K562 (cell line): ENCODE measurements at regions not wholly inside any gene's neighbourhood (a gene's known extent, or its start where the extent isn't known, plus 50 kb on each side); places are given as distances from the start of the nearest gene placed in this dataset.

Experiments
- ATAC-seq: fragments of 200-7000 bp; cut with Tn5 transposase; 3 replicates; pipeline ENCODE4 v1.9.1; 2020; ENCODE audit warnings: moderate library complexity
- BruUV-seq: library from RNA; stranded (reverse); fragments of 400-500 nt; replicated peaks from 2 replicates; lab custom pipeline; 2021; lab: Mats Ljungman, UMichigan
- CTCF ChIA-PET: fragments of 300-600 bp; formaldehyde crosslinking; extraction: SDS; loops from one replicate; lab custom pipeline; 2021; ENCODE audit warnings: low intra/inter-chr PET ratio; lab: Yijun Ruan, JAX
- POLR2A ChIA-PET: fragments of 300-600, 350-650 bp; sonication (Branson Sonifier 250); formaldehyde crosslinking; extraction: SDS; loops from one replicate; lab custom pipeline; 2021; ENCODE audit warnings: antibody characterized with exemption, inconsistent platforms; lab: Yijun Ruan, JAX
- DNase-seq, 4 experiments: peaks; one replicate each; pipeline versions ENCODE4 v3.0.0 to v3.0.0-alpha.2; 2011 to 2018; ENCODE audit warnings: low spot score in 3 of 4, mixed read lengths in 3 of 4; ENCODE audit errors: extremely low read depth in 1 of 4
- FAIRE-seq: peaks from 2 replicates; lab custom pipeline; 2011; peaks lifted over from hg19 to GRCh38; lab: Jason Lieb, UNC
- H2AFZ ChIP-seq: 2 replicates; pipeline ENCODE4 v1.6.0; 2011; ENCODE audit warnings: low read depth, low read length, control low read depth, inconsistent platforms
- H3K27ac ChIP-seq: fragments of 200-600 bp; 3 replicates; pipeline ENCODE4 v1.8.0; 2011; ENCODE audit warnings: low read depth, mild to moderate bottlenecking, control low read depth, inconsistent platforms, low read length, moderate library complexity, mixed read lengths; ENCODE audit errors: extremely low read depth
- H3K27me3 ChIP-seq, 2 experiments: fragments of 300-600 bp in 1 of 2; 2 replicates in 1 of 2; 3 replicates in 1 of 2; pipeline versions ENCODE4 v1.6.0 to v1.8.0; 2011; ENCODE audit warnings: inconsistent platforms in 2 of 2, low read length in 2 of 2, mild to moderate bottlenecking in 1 of 2, mixed read lengths in 1 of 2, moderate library complexity in 1 of 2; ENCODE audit not compliant: control insufficient read depth in 2 of 2, insufficient read depth in 2 of 2
- H3K36me3 ChIP-seq: fragments of 300-600 bp; 3 replicates; pipeline ENCODE4 v1.8.0; 2011; ENCODE audit warnings: mild to moderate bottlenecking, low read length, inconsistent platforms; ENCODE audit not compliant: control insufficient read depth, insufficient read depth
- H3K4me1 ChIP-seq, 2 experiments: fragments of 200-600 bp in 1 of 2; replicated peaks in 1 of 2; 2 replicates in 1 of 2; 3 replicates in 1 of 2; pipeline versions ENCODE4 v1.5.1 to v1.8.0; 2011; ENCODE audit warnings: inconsistent platforms in 2 of 2, low read length in 2 of 2, mild to moderate bottlenecking in 1 of 2, mixed read lengths in 1 of 2, moderate library complexity in 1 of 2; ENCODE audit not compliant: control insufficient read depth in 2 of 2, insufficient read depth in 2 of 2
- H3K4me2 ChIP-seq: 2 replicates; pipeline ENCODE4 v1.6.1; 2011; ENCODE audit warnings: low read length, control low read depth, inconsistent platforms, mixed read lengths; ENCODE audit not compliant: insufficient read depth
- H3K4me3 ChIP-seq: fragments of 200-600 bp; sonication (generic), shearing (Covaris generic); 2 replicates; pipeline ENCODE4 v1.5.1; 2016; ENCODE audit warnings: control low read depth, inconsistent platforms
- H3K79me2 ChIP-seq: fragments of 200-600 bp; 3 replicates; pipeline ENCODE4 v1.8.0; 2011; ENCODE audit warnings: low read length, inconsistent platforms; ENCODE audit not compliant: control insufficient read depth, insufficient read depth
- H3K9ac ChIP-seq, 2 experiments: 2 replicates each; pipeline versions ENCODE4 v1.6.0 to v1.6.1; 2011; ENCODE audit warnings: low read depth in 2 of 2, low read length in 2 of 2, control low read depth in 1 of 2, inconsistent platforms in 1 of 2, mild to moderate bottlenecking in 1 of 2, mixed read lengths in 1 of 2; ENCODE audit not compliant: insufficient read depth in 1 of 2
- H3K9me1 ChIP-seq: one replicate; pipeline ENCODE4 v1.6.0; 2011; ENCODE audit warnings: inconsistent platforms, mild to moderate bottlenecking, low read length, moderate library complexity; ENCODE audit not compliant: control insufficient read depth, insufficient read depth
- H3K9me3 ChIP-seq: replicated peaks from 2 replicates; pipeline ENCODE4 v1.5.1; 2011; ENCODE audit warnings: low read depth, low read length, inconsistent platforms; ENCODE audit not compliant: control insufficient read depth, insufficient read depth
- H4K20me1 ChIP-seq: replicated peaks from 2 replicates; pipeline ENCODE4 v1.6.1; 2011; ENCODE audit warnings: low read length, inconsistent platforms, mixed read lengths; ENCODE audit not compliant: control insufficient read depth, insufficient read depth
- BRF1 ChIP-seq: IDR thresholded peaks from 3 replicates; pipeline ENCODE4 v1.6.1; 2011; ENCODE audit warnings: borderline replicate concordance, mild to moderate bottlenecking; ENCODE audit not compliant: insufficient read length; ENCODE audit errors: extremely low read depth
- CCAR2 ChIP-seq: fragments of 200-400 bp; formaldehyde crosslinking; IDR thresholded peaks from 2 replicates; pipeline ENCODE4 v1.6.1; 2017; ENCODE audit warnings: mild to moderate bottlenecking, low read depth, low read length
- CGGBP1 ChIP-seq: fragments of 250-450 bp; sonication (Bioruptor Pico); IDR thresholded peaks from 2 replicates; pipeline ENCODE4 v1.9.0; 2021; ENCODE audit warnings: mild to moderate bottlenecking
- CREB5 ChIP-seq: fragments of 250-450 bp; sonication (Bioruptor Pico); IDR thresholded peaks from 2 replicates; pipeline ENCODE4 v1.5.0; 2020; ENCODE audit warnings: mild to moderate bottlenecking
- DPF2 ChIP-seq: fragments of 450-650 bp; IDR thresholded peaks from 2 replicates; pipeline ENCODE4 v1.6.1; 2016
- GTF2A2 ChIP-seq: IDR thresholded peaks from 2 replicates; pipeline ENCODE4 v1.6.1; 2016; ENCODE audit warnings: mild to moderate bottlenecking, missing genetic modification characterization, missing compliant biosample characterization
- GTF2B ChIP-seq: IDR thresholded peaks from 2 replicates; pipeline ENCODE4 v1.6.1; 2011; ENCODE audit not compliant: insufficient read length; ENCODE audit errors: extremely low read depth
- GTF2F1 ChIP-seq: IDR thresholded peaks from 2 replicates; pipeline ENCODE4 v1.6.1; 2011; ENCODE audit warnings: low read depth, low read length, improper control_type of control experiment
- MBD2 ChIP-seq: sonication (generic); IDR thresholded peaks from 2 replicates; pipeline ENCODE4 v1.6.1; 2016; ENCODE audit warnings: low read depth, borderline replicate concordance
- NCOR1 ChIP-seq: fragments of 450-650 bp; IDR thresholded peaks from 2 replicates; pipeline ENCODE4 v1.6.1; 2016; ENCODE audit warnings: mild to moderate bottlenecking, moderate library complexity
- PHF20 ChIP-seq: fragments of 450-650 bp; IDR thresholded peaks from 2 replicates; pipeline ENCODE4 v1.6.1; 2018; ENCODE audit not compliant: partially characterized antibody
- RFX5 ChIP-seq: IDR thresholded peaks from 2 replicates; pipeline ENCODE4 v1.6.1; 2011; ENCODE audit warnings: low read depth, mild to moderate bottlenecking, improper control_type of control experiment, low read length
- SIN3A ChIP-seq, 2 experiments: fragments of 150-350 bp in 1 of 2; IDR thresholded peaks; 2 replicates each; pipeline ENCODE4 v1.6.1; 2011 to 2016; ENCODE audit warnings: borderline replicate concordance in 2 of 2, low read depth in 2 of 2, low read length in 2 of 2, mild to moderate bottlenecking in 2 of 2, moderate library complexity in 2 of 2; ENCODE audit not compliant: control insufficient read depth in 1 of 2
- SOX6 ChIP-seq: fragments of 450-650 bp; IDR thresholded peaks from 2 replicates; pipeline ENCODE4 v1.6.1; 2014; ENCODE audit warnings: mild to moderate bottlenecking
- VEZF1 ChIP-seq: fragments of 200-800 bp; sonication (Bioruptor generic); IDR thresholded peaks from 2 replicates; pipeline ENCODE4 v1.6.1; 2017; ENCODE audit warnings: missing genetic modification characterization, missing compliant biosample characterization
- ZFPM2 ChIP-seq: fragments of 250-450 bp; sonication (Bioruptor Pico); IDR thresholded peaks from 2 replicates; pipeline ENCODE4 v1.5.1; 2022; ENCODE audit warnings: mild to moderate bottlenecking
- ZNF175 ChIP-seq: fragments of 200-800 bp; sonication (Bioruptor generic); IDR thresholded peaks from 2 replicates; pipeline ENCODE4 v1.6.1; 2016; ENCODE audit warnings: low read depth, mild to moderate bottlenecking, missing genetic modification characterization, missing compliant biosample characterization
- ZNF184 ChIP-seq: sonication (generic); formaldehyde crosslinking; IDR thresholded peaks from 2 replicates; pipeline ENCODE4 v1.5.0; 2020; ENCODE audit warnings: missing genetic modification reagents
- ZNF668 ChIP-seq: fragments of 250-450 bp; sonication (Bioruptor Pico); IDR thresholded peaks from 2 replicates; pipeline ENCODE4 v1.8.0; 2022; ENCODE audit warnings: mild to moderate bottlenecking, inconsistent platforms
- ZNF695 ChIP-seq: fragments of 450-650 bp; formaldehyde crosslinking; IDR thresholded peaks from 2 replicates; pipeline ENCODE4 v1.4.0; 2020; ENCODE audit warnings: mild to moderate bottlenecking, moderate library complexity
- WGBS: fragments of 100-300 bp; shearing (Covaris generic); methylation state at CpG from one replicate; pipeline ENCODE4 v1.1.6; 2016; ENCODE audit warnings: low coverage, mixed read lengths; ENCODE audit not compliant: insufficient coverage; ENCODE audit errors: missing lambda C conversion rate; 5-methylcytosine and 5-hydroxymethylcytosine counted together
- in situ Hi-C: fragments of 300-500 bp; cut with MboI; formaldehyde crosslinking; loops from 4 replicates; pipeline ENCODE4 v1.15.0; 2018; ENCODE audit warnings: inconsistent platforms, mixed read lengths
- intact Hi-C: fragments of 100-400 bp; cut with micrococcal nuclease; formaldehyde crosslinking; loops from 2 replicates; pipeline ENCODE4 v1.14.2; 2022

GRCh38 chrX:13226214-13226613, 93.6 kb downstream of the ATXN3L start (continued):
- no peak for TF ChIP-seq VEZF1 (CRISPR knock-in tag)
- no peak for TF ChIP-seq NCOR1
- no peak for TF ChIP-seq MBD2
- TF ChIP-seq SOX6 = no peak
- no peak for TF ChIP-seq RFX5
- no peak for TF ChIP-seq GTF2F1

- intact Hi-C loops = no loop called here
- FAIRE-seq (no peak), DNase-seq (no peak), ATAC-seq (no peak)
- Histone ChIP-seq H4K20me1 (no peaks in the 10 kb centered on the region), H3K4me3 (no peak overlapping the region), H3K36me3 (no peaks in the 10 kb centered on the region), H3K9me3 (no peaks in the 10 kb centered on the region), H3K9ac (no peak overlapping the region), H3K79me2 (no peaks in the 10 kb centered on the region), H3K27ac (no peak overlapping the region), H3K4me1 (no peaks in the 10 kb centered on the region; a peak in 1 of 5 replicates), H3K27me3 (no peaks in the 10 kb centered on the region), H2AFZ (no peak overlapping the region), H3K4me2 (no peak overlapping the region), H3K9me1 (no peaks in the 10 kb centered on the region)
- in situ Hi-C loops = no loop called here
- CTCF ChIA-PET = no interaction called here
- POLR2A ChIA-PET = interaction anchor here (0.6 kb wide), 1 partner anchor 11 kb away, joined by 3 read pairs; no protein-coding TSS in a partner anchor
- no TSS peak for BruUV-seq
- 34% methylated on average over 2 of the region's 2 CpGs for WGBS
- TF ChIP-seq BRF1 (no peak), ZNF184 (CRISPR knock-in tag) (no peak), GTF2B (no peak), GTF2A2 (tag) (no peak), SIN3A (IDR thresholded peaks at IDR 0.05; ENCODE audit: borderline replicate concordance in 2 of 2, control insufficient read depth in 1 of 2, low read depth in 2 of 2, low read length in 2 of 2) (no peak), ZNF695 (no peak), DPF2 (no peak), CCAR2 (no peak), CREB5 (CRISPR knock-in tag) (no peak), ZFPM2 (CRISPR knock-in tag) (no peak), CGGBP1 (CRISPR knock-in tag) (no peak), PHF20 (no peak), ZNF668 (no peak), ZNF175 (no peak)
Measured at GRCh38 chrX:13223868-13224567, 95.8 kb downstream of the ATXN3L start.
